Natural killer cell treated with Interleukin-12 subunit alpha and Interleukin-12 subunit beta and Interleukin-15 and Interleukin-18, amount 100 ng/mL, for 72 hours (primary cell): ENCODE measurements at regions not wholly inside any gene's neighbourhood (a gene's known extent, or its start where the extent isn't known, plus 50 kb on each side); places are given as distances from the start of the nearest gene placed in this dataset.
"Not testable (repeated sequence)": the region's sequence is repeated elsewhere in the genome, so short reads cannot be mapped to it uniquely, and the experiment has no call there.

Experiments
- ATAC-seq, 2 donors: fragments of 150-1000 bp; cut with Tn5 transposase in 1 of 2; sonication (Bioruptor Pico), chemical (Tn5 transposase) in 1 of 2; 2 replicates each; pipeline ENCODE4 v1.10.0; 2021
- DNase-seq: peaks from one replicate; pipeline ENCODE4 v3.0.0; 2022; ENCODE audit warnings: low spot score
- H3K27ac Mint-ChIP-seq, 2 donors: 1 replicate in 1 of 2; 2 replicates in 1 of 2; pipeline ENCODE4 v1.8.0; 2022; ENCODE audit warnings: mixed read lengths in 2 of 2, mild to moderate bottlenecking in 1 of 2, moderate library complexity in 1 of 2
- H3K27me3 Mint-ChIP-seq, 2 donors: 1 replicate in 1 of 2; 2 replicates in 1 of 2; pipeline ENCODE4 v1.8.0; 2022; ENCODE audit warnings: mixed read lengths in 2 of 2
- H3K36me3 Mint-ChIP-seq: one replicate; pipeline ENCODE4 v1.8.0; 2022; ENCODE audit warnings: mixed read lengths
- H3K4me1 Mint-ChIP-seq, 2 donors: 1 replicate in 1 of 2; 2 replicates in 1 of 2; pipeline ENCODE4 v1.8.0; 2022; ENCODE audit warnings: low read depth in 2 of 2, mixed read lengths in 2 of 2, mild to moderate bottlenecking in 1 of 2
- H3K4me3 Mint-ChIP-seq: one replicate; pipeline ENCODE4 v1.8.0; 2022; ENCODE audit warnings: mixed read lengths
- H3K9me3 Mint-ChIP-seq: 2 replicates; pipeline ENCODE4 v1.8.0; 2022; ENCODE audit warnings: mixed read lengths

DNA sequence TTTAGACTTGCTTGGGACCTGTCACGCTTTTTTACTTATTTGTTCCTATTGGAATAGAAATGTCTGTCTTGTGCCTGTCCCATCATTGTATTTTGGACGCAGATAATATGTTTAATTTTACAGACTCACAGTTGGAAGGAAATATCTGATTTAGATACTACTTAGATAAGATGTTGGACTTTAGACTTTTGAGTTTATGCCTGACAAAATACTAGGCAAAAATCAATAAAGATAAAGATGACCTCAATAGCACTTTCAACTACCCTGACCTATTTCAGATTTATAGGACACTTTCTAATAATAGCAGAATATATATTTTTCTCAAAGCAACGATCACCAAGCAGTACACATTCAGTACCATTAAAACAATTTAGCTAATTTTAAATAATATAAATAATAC lies 150.1 kb upstream of the TGIF2LX start:
- ATAC-seq, H3K27ac Mint-ChIP-seq, H3K4me3 Mint-ChIP-seq, H3K9me3 Mint-ChIP-seq, H3K36me3 Mint-ChIP-seq, H3K4me1 Mint-ChIP-seq, DNase-seq, H3K27me3 Mint-ChIP-seq: not testable (repeated sequence)

DNA sequence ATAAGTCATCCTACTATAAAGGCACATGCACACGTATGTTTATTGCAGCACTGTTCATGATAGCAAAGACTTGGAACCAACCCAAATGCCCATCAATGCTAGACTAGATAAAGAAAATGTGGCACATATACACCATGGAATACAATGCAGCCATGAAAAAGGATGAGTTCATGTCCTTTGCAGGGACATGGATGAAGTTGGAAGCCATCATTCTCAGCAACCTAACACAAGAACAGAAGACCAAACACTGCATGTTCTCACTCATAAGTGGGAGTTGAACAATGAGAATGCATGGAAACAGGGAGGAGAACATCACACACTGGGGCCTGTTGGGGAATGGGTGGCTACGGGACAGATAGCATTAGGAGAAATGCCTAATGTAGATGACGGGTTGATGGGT lies 110.3 kb upstream of the TGIF2LX start:
- not testable (repeated sequence) for H3K27ac Mint-ChIP-seq, H3K4me3 Mint-ChIP-seq, ATAC-seq

DNA sequence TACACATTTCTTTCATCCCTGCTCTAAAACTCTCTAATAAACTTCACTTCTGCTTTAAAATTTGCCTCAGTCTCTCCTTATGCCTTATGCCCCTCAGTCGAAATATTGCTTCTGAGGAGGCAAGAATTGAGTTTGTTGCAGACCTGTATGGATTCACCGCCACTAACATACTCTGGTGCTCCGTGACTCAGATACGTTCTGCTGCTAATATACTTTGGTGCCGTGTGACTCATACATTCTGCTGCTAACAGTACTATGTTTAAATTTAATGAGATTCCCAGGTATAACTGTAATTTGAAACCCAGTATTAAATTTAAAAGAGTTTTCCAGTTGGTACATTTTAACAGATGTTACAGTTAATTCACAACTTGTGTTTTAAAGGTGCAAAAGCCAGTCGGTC lies 82.0 kb upstream of the TGIF2LX start:
- not testable (repeated sequence) for H3K4me1 Mint-ChIP-seq, H3K27me3 Mint-ChIP-seq, H3K36me3 Mint-ChIP-seq, H3K9me3 Mint-ChIP-seq, DNase-seq, H3K27ac Mint-ChIP-seq, H3K4me3 Mint-ChIP-seq, ATAC-seq

More for the DNA sequence above, 110.3 kb upstream of the TGIF2LX start:
- not testable (repeated sequence) for H3K27me3 Mint-ChIP-seq, DNase-seq, H3K4me1 Mint-ChIP-seq, H3K9me3 Mint-ChIP-seq, H3K36me3 Mint-ChIP-seq

DNA sequence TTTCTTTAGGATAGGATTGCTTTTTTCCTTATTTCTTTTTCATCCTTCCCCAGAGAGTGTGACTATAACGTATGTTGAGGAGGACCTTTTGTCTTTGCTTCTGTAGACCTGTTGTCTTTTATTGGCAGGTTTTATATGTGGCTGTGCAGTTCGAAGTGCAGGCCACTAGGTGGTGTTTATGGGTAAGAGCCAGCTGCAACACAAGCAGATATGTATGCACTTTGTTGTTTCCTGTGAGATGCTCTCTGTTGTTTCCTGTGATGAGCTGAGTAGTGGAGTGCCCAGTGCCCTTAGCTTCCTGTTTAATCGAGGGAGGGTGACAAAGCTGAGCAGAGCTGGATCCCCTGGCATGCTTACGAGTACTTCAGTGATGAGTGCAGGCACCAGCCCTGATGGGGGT lies 50.0 kb upstream of the TGIF2LX start:
- not testable (repeated sequence) for H3K27me3 Mint-ChIP-seq, DNase-seq, H3K27ac Mint-ChIP-seq, H3K4me1 Mint-ChIP-seq, H3K36me3 Mint-ChIP-seq, H3K9me3 Mint-ChIP-seq, H3K4me3 Mint-ChIP-seq
- ATAC-seq, result peak in 1 of 2 donors; percentile 40
